ENCODE measurements at regions not wholly inside any gene's neighbourhood (a gene's known extent, or its start where the extent isn't known, plus 50 kb on each side); places are given as distances from the start of the nearest gene placed in this dataset.

GRCh38 chr15:91664224-91664836 lies 189.2 kb upstream of the SLCO3A1 start:
- TF ChIP-seq CTCF (conservative IDR thresholded peaks at IDR 0.05; ENCODE audit: low read length) (no peak), EZH2phosphoT487 (IDR thresholded peaks at IDR 0.05; ENCODE audit: borderline replicate concordance, low read depth, low read length) (no peak)
